ENCODE measurements at regions not wholly inside any gene's neighbourhood (a gene's known extent, or its start where the extent isn't known, plus 50 kb on each side); places are given as distances from the start of the nearest gene placed in this dataset.
"Not testable (repeated sequence)": the region's sequence is repeated elsewhere in the genome, so short reads cannot be mapped to it uniquely, and the experiment has no call there.

GRCh38 chr1:245102149-245102548 is 52.6 kb upstream of the KIF26B start:
- H3K36me3 ChIP-seq (ENCODE audit: insufficient read depth, low read length, poor library complexity, severe bottlenecking); H3K4me3 ChIP-seq (ENCODE audit: low read depth, low read length, poor library complexity, severe bottlenecking); CTCF ChIA-PET; H3K4me1 ChIP-seq (ENCODE audit: insufficient read depth, low read length, poor library complexity, severe bottlenecking); POLR2A ChIA-PET (ENCODE audit: low non-redundant PET); H3K27ac ChIP-seq (ENCODE audit: low read depth, low read length, poor library complexity, severe bottlenecking); H3K9me3 ChIP-seq (ENCODE audit: low read depth, low read length, poor library complexity, severe bottlenecking); intact Hi-C loops (cut with micrococcal nuclease; ENCODE audit: unreplicated experiment); H3K27me3 ChIP-seq (replicated peaks; ENCODE audit: insufficient read depth, low read depth, low read length, poor library complexity); BruUV-seq (replicated peaks); DNase-seq (ENCODE audit: low spot score): not testable (repeated sequence)

GRCh38 chr1:245099401-245099800 is 55.4 kb upstream of the KIF26B start:
- DNase-seq (ENCODE audit: low spot score), result no peak
- Histone ChIP-seq H3K36me3 (ENCODE audit: insufficient read depth, low read length, poor library complexity, severe bottlenecking) (no peaks in the 10 kb centered on the region), H3K27ac (ENCODE audit: low read depth, low read length, poor library complexity, severe bottlenecking) (no peak overlapping the region), H3K9me3 (ENCODE audit: low read depth, low read length, poor library complexity, severe bottlenecking) (no peaks in the 10 kb centered on the region), H3K4me1 (ENCODE audit: insufficient read depth, low read length, poor library complexity, severe bottlenecking) (no peaks in the 10 kb centered on the region), H3K4me3 (ENCODE audit: low read depth, low read length, poor library complexity, severe bottlenecking) (no peak overlapping the region), H3K27me3 (replicated peaks; ENCODE audit: insufficient read depth, low read depth, low read length, poor library complexity) (no peaks in the 10 kb centered on the region)
- no TSS peak for BruUV-seq (replicated peaks)
- ChIA-PET POLR2A (ENCODE audit: low non-redundant PET) (no interaction called here), CTCF (no interaction called here)
- no peak for TF ChIP-seq CTCF (conservative IDR thresholded peaks at IDR 0.05; ENCODE audit: low read depth, low read length)
- TF ChIP-seq EZH2 (IDR thresholded peaks at IDR 0.05; ENCODE audit: borderline replicate concordance, low read depth, low read length, poor library complexity, severe bottlenecking), result no peak
- intact Hi-C loops (cut with micrococcal nuclease; ENCODE audit: unreplicated experiment), result no loop called here

- BruUV-seq (replicated peaks), result no TSS peak
- Histone ChIP-seq H3K9me3 (ENCODE audit: low read depth, low read length, poor library complexity, severe bottlenecking) (no peaks in the 10 kb centered on the region), H3K27me3 (replicated peaks; ENCODE audit: insufficient read depth, low read depth, low read length, poor library complexity) (no peaks in the 10 kb centered on the region), H3K27ac (ENCODE audit: low read depth, low read length, poor library complexity, severe bottlenecking) (no peak overlapping the region), H3K36me3 (ENCODE audit: insufficient read depth, low read length, poor library complexity, severe bottlenecking) (no peaks in the 10 kb centered on the region), H3K4me1 (ENCODE audit: insufficient read depth, low read length, poor library complexity, severe bottlenecking) (no peaks in the 10 kb centered on the region), H3K4me3 (ENCODE audit: low read depth, low read length, poor library complexity, severe bottlenecking) (no peak overlapping the region)
- ChIA-PET CTCF (no interaction called here), POLR2A (ENCODE audit: low non-redundant PET) (no interaction called here)
- TF ChIP-seq EZH2 (IDR thresholded peaks at IDR 0.05; ENCODE audit: borderline replicate concordance, low read depth, low read length, poor library complexity, severe bottlenecking) (no peak), CTCF (conservative IDR thresholded peaks at IDR 0.05; ENCODE audit: low read depth, low read length) (no peak)
- intact Hi-C loops (cut with micrococcal nuclease; ENCODE audit: unreplicated experiment), result no loop called here
- DNase-seq (ENCODE audit: low spot score), result no peak
Measured at GRCh38 chr1:245098924-245099323, 55.9 kb upstream of the KIF26B start.

- intact Hi-C loops (cut with micrococcal nuclease; ENCODE audit: unreplicated experiment), result no loop called here
- Histone ChIP-seq H3K9me3 (ENCODE audit: low read depth, low read length, poor library complexity, severe bottlenecking) (no peaks in the 10 kb centered on the region), H3K36me3 (ENCODE audit: insufficient read depth, low read length, poor library complexity, severe bottlenecking) (no peaks in the 10 kb centered on the region), H3K4me3 (ENCODE audit: low read depth, low read length, poor library complexity, severe bottlenecking) (no peak overlapping the region), H3K27me3 (replicated peaks; ENCODE audit: insufficient read depth, low read depth, low read length, poor library complexity) (no peaks in the 10 kb centered on the region), H3K27ac (ENCODE audit: low read depth, low read length, poor library complexity, severe bottlenecking) (no peak overlapping the region), H3K4me1 (ENCODE audit: insufficient read depth, low read length, poor library complexity, severe bottlenecking) (no peaks in the 10 kb centered on the region)
- TF ChIP-seq CTCF (conservative IDR thresholded peaks at IDR 0.05; ENCODE audit: low read depth, low read length) (no peak), EZH2 (IDR thresholded peaks at IDR 0.05; ENCODE audit: borderline replicate concordance, low read depth, low read length, poor library complexity, severe bottlenecking) (no peak)
- no TSS peak for BruUV-seq (replicated peaks)
- ChIA-PET CTCF (no interaction called here), POLR2A (ENCODE audit: low non-redundant PET) (no interaction called here)
- no peak for DNase-seq (ENCODE audit: low spot score)
Measured at GRCh38 chr1:245096311-245097066, 58.3 kb upstream of the KIF26B start.
